Activated CD8-positive, alpha-beta T cell treated with anti-CD3 and anti-CD28 coated beads, Interleukin-2, amount 10 ng/mL, durations not matched to agents 7 days and 5 days (primary cell): ENCODE measurements at regions not wholly inside any gene's neighbourhood (a gene's known extent, or its start where the extent isn't known, plus 50 kb on each side); places are given as distances from the start of the nearest gene placed in this dataset.

Experiments
- ATAC-seq: fragments of 150-1000 bp; cut with Tn5 transposase; one replicate; pipeline ENCODE4 v1.10.0; 2021; ENCODE audit warnings: moderate library complexity
- CTCF ChIA-PET: fragments of 350-600 bp; sonication (Branson Sonifier 250); formaldehyde crosslinking; loops from one replicate; lab custom pipeline; 2021; ENCODE audit warnings: antibody characterized with exemption; lab: Charles Lee
- POLR2A ChIA-PET: fragments of 350-600 bp; sonication (Branson Sonifier 250); formaldehyde crosslinking; loops from one replicate; lab custom pipeline; 2021; ENCODE audit warnings: antibody characterized with exemption; lab: Charles Lee
- DNase-seq: peaks from one replicate; pipeline ENCODE4 v3.0.0-alpha.2; 2020
- H3K27ac Mint-ChIP-seq: one replicate; pipeline ENCODE4 v1.8.0; 2021; ENCODE audit warnings: mild to moderate bottlenecking, mixed read lengths
- H3K27me3 Mint-ChIP-seq: one replicate; pipeline ENCODE4 v1.8.0; 2021; ENCODE audit warnings: low read depth, mixed read lengths
- H3K36me3 Mint-ChIP-seq: one replicate; pipeline ENCODE4 v1.8.0; 2021; ENCODE audit warnings: low read depth, mixed read lengths
- H3K4me1 Mint-ChIP-seq: one replicate; pipeline ENCODE4 v1.8.0; 2021; ENCODE audit warnings: low read depth, mixed read lengths
- H3K4me3 Mint-ChIP-seq: one replicate; pipeline ENCODE4 v1.8.0; 2021; ENCODE audit warnings: mild to moderate bottlenecking, mixed read lengths
- H3K9me3 Mint-ChIP-seq: one replicate; pipeline ENCODE4 v1.8.0; 2022; ENCODE audit warnings: mixed read lengths; ENCODE audit not compliant: insufficient read depth

DNA sequence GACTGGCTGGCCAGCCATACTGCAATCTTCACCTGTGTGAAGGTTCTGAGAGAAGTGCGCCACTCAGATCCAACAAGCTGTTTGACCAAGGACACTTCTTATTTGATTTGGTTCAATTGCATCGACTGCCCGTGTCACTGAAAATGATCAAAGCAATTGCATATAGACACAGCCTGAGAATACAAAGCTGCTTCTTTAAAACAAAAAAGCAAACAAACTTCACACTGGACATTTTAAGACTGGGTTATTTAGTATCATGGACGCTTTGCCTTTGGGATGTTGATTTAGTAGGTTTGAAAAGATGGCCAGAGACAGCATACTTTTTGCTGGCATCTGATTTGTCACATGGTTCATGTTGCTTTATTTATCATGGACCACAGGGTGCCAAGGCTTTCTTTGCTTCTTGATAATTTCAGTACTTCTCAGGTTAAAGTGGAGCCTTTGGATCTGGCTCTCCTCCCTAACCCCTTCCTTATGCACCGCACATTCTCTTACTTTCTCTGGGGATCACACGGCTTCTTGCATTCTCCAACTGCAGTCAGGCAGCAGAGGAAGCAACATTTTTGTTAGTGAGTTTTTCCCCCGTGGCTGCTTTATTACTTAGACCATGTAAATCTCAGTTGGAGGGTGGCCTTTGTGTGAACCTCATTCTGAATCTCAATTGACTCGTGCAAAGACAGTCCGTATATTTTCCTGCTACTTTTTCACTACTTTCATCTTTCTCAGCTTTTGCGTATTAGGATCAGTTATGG is 151.0 kb downstream of the CD47 start:
- Mint-ChIP-seq H3K4me3 (no peak overlapping the region), H3K36me3 (no peaks in the 10 kb centered on the region), H3K27ac (no peak overlapping the region), H3K4me1 (peaks cover 20% of the 10 kb centered on the region), H3K27me3 (no peaks in the 10 kb centered on the region), H3K9me3 (no peaks in the 10 kb centered on the region)
- ATAC-seq: no peak
- DNase-seq: no peak
- POLR2A ChIA-PET: no interaction called here
- CTCF ChIA-PET: interaction anchor here (1.5 to 2.5 kb wide), 2 partner anchors 11 to 38 kb away, joined by 5 to 23 read pairs; no protein-coding TSS in a partner anchor

DNA sequence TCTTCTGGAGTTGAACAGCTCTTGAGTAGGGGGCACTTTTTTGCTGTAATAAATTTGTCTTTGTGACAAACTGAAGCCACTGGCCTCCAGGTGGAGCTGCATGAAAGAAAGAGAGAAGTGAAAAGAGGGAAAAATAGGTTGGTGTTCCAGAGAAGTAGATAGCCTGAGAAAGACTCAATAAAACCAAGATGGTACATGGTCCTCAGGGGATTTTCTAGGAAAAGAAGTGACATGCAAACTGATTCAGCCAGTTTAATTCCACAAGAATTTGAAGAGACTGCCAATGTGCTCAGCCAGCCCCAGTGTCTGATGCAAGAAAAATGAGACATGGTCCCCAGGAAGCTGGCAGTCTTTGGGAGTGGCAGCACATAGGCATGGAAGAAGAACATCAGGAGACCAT is 152.7 kb downstream of the CD47 start:
- Mint-ChIP-seq H3K9me3 (peaks cover 4% of the 10 kb centered on the region), H3K4me3 (no peak overlapping the region), H3K27me3 (no peaks in the 10 kb centered on the region), H3K4me1 (peaks cover 17% of the 10 kb centered on the region), H3K36me3 (no peaks in the 10 kb centered on the region), H3K27ac (no peak overlapping the region)
- POLR2A ChIA-PET: no interaction called here
- CTCF ChIA-PET: interaction anchor here (0.7 to 2.5 kb wide), 15 partner anchors 10 to 540 kb away, joined by 3 to 23 read pairs (median 3); no protein-coding TSS in a partner anchor
- ATAC-seq: no peak
- DNase-seq: peak; percentile 31

DNA sequence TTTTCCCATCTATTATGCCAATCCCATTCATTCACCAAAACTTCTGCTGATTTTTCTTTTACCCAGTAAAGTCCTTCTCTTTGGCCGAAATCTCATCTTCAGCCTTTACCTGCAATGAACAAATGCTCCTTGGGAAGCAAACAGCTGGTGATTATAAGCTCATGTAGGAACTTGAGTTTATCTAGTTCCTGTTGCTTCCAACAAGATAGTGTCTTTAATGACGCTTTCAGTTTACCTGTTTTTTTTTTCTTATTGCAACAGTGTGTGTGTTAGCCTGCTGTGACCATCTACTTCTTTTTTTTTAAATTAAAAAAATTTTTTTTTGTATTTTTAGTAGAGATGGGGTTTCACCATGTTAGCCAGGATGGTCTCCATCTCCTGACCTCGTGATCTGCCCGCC is 156.0 kb downstream of the CD47 start:
- ChIA-PET CTCF (interaction anchor here (1.4 kb wide), 1 partner anchor 9 kb away, joined by 3 read pairs; no protein-coding TSS in a partner anchor), POLR2A (no interaction called here)
- H3K27ac Mint-ChIP-seq: no peak overlapping the region
- no peaks in the 10 kb centered on the region for H3K27me3 Mint-ChIP-seq
- DNase-seq (no peak), ATAC-seq (no peak)
- no peaks in the 10 kb centered on the region for H3K36me3 Mint-ChIP-seq
- no peak overlapping the region for H3K4me3 Mint-ChIP-seq
- no peaks in the 10 kb centered on the region for H3K4me1 Mint-ChIP-seq
- peaks cover 4% of the 10 kb centered on the region for H3K9me3 Mint-ChIP-seq

DNA sequence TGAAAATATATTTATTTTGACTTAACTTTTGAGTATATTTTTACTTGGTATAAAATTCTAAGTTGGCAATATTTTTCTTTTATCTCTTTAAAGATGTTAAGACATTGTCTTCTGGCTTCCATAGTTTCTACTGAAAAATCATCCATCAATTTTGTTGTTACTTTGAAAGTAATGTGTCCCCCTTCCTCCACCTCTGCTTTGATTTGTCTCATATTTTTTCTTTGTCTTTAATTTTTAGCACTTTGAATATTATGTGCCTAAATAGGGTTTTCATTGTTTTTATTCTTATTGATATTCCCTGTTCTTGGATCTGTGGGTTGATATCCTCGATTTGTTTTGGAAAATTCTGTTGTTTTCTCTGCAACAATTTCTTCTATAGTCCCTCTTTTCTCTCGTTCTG is 157.4 kb downstream of the CD47 start:
- no peak for ATAC-seq
- ChIA-PET POLR2A (no interaction called here), CTCF (no interaction called here)
- H3K27me3 Mint-ChIP-seq: no peaks in the 10 kb centered on the region
- H3K27ac Mint-ChIP-seq: no peak overlapping the region
- H3K4me1 Mint-ChIP-seq: no peaks in the 10 kb centered on the region
- peaks cover 4% of the 10 kb centered on the region for H3K9me3 Mint-ChIP-seq
- no peaks in the 10 kb centered on the region for H3K36me3 Mint-ChIP-seq
- DNase-seq: no peak
- H3K4me3 Mint-ChIP-seq: no peak overlapping the region

DNA sequence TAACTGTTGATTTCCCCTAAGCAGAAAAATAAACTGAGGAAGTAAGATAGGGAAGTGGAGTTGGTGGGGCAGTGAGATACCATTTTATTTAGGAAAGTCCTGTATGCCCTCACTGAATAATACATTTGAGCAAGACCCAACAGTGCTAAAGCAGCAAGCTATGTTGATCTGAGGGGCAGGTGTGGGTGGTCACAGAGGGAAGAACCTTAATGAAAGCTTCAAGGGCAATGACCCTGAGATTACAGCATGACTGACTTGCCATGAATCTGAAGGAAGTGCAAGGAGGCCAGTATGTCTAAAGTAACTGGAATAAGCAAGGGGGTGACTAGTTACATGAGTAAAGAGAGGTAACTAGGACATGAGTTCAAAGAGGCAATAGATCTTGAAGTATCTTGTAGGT is 159.5 kb downstream of the CD47 start:
- H3K4me3 Mint-ChIP-seq: no peak overlapping the region
- no peak for ATAC-seq
- H3K27me3 Mint-ChIP-seq: peaks cover 8% of the 10 kb centered on the region
- ChIA-PET CTCF (no interaction called here), POLR2A (no interaction called here)
- no peak overlapping the region for H3K27ac Mint-ChIP-seq
- no peak for DNase-seq
- no peaks in the 10 kb centered on the region for H3K36me3 Mint-ChIP-seq
- H3K9me3 Mint-ChIP-seq: peaks cover 4% of the 10 kb centered on the region
- H3K4me1 Mint-ChIP-seq: peaks cover 13% of the 10 kb centered on the region

DNA sequence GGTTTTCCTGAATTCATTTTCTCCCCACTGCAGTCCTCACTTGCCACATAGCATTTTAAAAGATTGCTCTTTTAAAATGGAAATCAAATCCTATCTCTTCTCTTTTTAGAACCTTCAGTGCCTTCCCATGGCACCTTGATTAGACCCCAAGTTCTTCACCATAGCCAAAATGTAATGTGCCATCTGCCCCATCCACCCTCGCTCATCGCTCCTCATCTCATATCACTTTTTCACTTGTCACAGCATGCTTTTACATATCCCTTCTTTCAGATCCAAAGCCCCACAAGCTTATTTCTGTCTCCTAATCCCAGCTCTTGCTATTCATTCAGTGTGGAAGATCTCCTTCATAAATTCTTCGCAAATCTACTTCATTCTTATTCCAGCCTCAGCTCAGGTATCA is 161.7 kb downstream of the CD47 start:
- Mint-ChIP-seq H3K36me3 (no peaks in the 10 kb centered on the region), H3K9me3 (peaks cover 4% of the 10 kb centered on the region), H3K4me3 (no peak overlapping the region), H3K27ac (no peak overlapping the region), H3K27me3 (peaks cover 8% of the 10 kb centered on the region), H3K4me1 (peaks cover 13% of the 10 kb centered on the region)
- DNase-seq: no peak
- ChIA-PET CTCF (interaction anchor here (1.7 to 3.7 kb wide), 5 partner anchors 10 to 172 kb away, joined by 7 to 23 read pairs (median 9); no protein-coding TSS in a partner anchor), POLR2A (no interaction called here)
- ATAC-seq: no peak

DNA sequence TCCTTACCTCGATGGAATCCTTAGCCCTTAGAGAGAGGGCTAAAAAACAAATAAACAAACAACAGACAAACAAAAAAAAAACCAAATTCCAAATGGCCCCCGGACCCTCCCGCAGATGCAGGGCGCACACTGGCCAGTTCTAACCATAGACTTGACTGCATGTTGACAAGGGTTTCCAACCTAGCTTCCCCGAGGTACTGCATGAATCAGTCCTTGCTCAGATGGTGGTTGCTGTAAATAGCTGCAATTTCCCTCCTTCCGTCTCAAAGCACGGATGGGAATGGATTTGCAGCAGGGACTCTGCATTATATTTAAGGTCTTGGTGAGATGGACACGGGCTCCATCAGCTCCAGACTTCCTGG is 162.8 kb downstream of the CD47 start:
- ATAC-seq (peak; percentile 45), DNase-seq (no peak)
- no peaks in the 10 kb centered on the region for H3K9me3 Mint-ChIP-seq
- peaks cover 13% of the 10 kb centered on the region for H3K4me1 Mint-ChIP-seq
- H3K27ac Mint-ChIP-seq: no peak overlapping the region
- POLR2A ChIA-PET: interaction anchor here (0.7 to 1.5 kb wide), 8 partner anchors 9 to 206 kb away, joined by 3 to 5 read pairs (median 3); no protein-coding TSS in a partner anchor
- CTCF ChIA-PET: interaction anchor here (0.6 to 3.7 kb wide), 77 partner anchors 8 to 691 kb away, joined by 3 to 23 read pairs (median 4); no protein-coding TSS in a partner anchor
- no peaks in the 10 kb centered on the region for H3K36me3 Mint-ChIP-seq
- H3K27me3 Mint-ChIP-seq: peaks cover 10% of the 10 kb centered on the region
- peak overlapping the region; percentile 78 for H3K4me3 Mint-ChIP-seq

DNA sequence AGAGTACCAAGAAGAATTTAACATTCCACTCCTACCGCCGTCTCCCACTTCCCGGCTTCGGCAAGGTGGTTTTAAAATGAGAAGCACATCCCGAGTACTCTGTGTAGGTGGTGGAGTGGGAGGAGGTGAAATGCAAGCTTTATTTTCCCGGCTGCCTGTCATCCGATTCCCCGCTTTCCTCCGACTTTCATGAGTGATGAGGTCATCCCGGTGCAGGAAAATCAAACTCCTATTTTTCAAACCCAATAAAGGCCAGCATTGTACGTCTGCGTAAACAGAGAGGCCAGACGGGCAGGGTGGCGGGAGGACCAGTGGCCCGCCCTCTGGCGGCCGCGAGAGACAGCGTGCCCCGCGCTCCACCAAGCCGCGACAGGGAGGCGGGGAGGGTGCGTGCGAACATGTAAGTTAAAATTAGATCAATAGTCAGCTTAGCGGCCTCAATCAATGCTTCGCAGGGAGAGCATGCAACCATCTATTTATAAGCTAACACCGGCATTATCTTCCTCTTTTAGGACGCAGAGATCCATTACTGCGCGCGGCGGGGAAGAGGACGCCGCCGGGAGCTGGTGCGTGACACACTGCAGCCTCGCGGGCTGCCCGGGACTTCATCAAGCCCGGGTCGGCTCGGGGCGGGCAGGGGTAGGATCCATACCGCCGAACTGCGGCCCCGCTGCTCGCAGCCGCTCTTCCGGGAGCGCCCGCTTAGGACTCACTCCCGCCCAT is 163.3 kb downstream of the CD47 start:
- POLR2A ChIA-PET: interaction anchor here (0.7 to 1.5 kb wide), 8 partner anchors 10 to 206 kb away, joined by 3 to 5 read pairs (median 3); no protein-coding TSS in a partner anchor

DNA sequence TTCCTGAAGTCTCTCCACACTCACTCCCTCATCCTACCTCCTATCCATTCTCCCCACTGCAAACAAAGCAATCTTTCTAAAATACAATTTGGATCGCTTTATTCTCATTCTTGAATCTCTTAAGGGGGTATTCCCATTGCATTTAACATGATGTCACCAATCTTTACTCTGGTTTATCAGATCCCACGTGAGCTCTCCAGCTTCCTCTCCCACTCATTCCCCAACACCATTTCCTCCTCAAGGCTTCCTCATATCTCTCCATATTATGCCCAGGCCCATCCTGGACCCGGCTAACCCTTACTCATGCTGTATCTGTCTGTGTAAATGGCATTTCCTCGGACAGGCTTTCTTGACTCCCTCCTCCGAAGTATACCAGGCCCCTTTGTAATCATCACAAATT is 165.0 kb downstream of the CD47 start:
- no peak for ATAC-seq
- Mint-ChIP-seq H3K27ac (no peak overlapping the region), H3K9me3 (no peaks in the 10 kb centered on the region), H3K4me3 (no peak overlapping the region), H3K27me3 (peaks cover 13% of the 10 kb centered on the region), H3K4me1 (peaks cover 13% of the 10 kb centered on the region), H3K36me3 (no peaks in the 10 kb centered on the region)
- ChIA-PET POLR2A (no interaction called here), CTCF (interaction anchor here (1.0 to 2.8 kb wide), 6 partner anchors 9 to 250 kb away, joined by 3 to 18 read pairs (median 4); no protein-coding TSS in a partner anchor)
- no peak for DNase-seq

More for the DNA sequence above, 163.3 kb downstream of the CD47 start:
- ATAC-seq (peak; percentile 99), DNase-seq (peak; percentile 77)
- CTCF ChIA-PET: interaction anchor here (0.6 to 3.7 kb wide), 77 partner anchors 8 to 691 kb away, joined by 3 to 23 read pairs (median 4); no protein-coding TSS in a partner anchor
- no peak overlapping the region for H3K27ac Mint-ChIP-seq
- no peaks in the 10 kb centered on the region for H3K36me3 Mint-ChIP-seq
- no peaks in the 10 kb centered on the region for H3K9me3 Mint-ChIP-seq
- peak overlapping the region; percentile 78 for H3K4me3 Mint-ChIP-seq
- H3K4me1 Mint-ChIP-seq: peaks cover 13% of the 10 kb centered on the region
- peaks cover 10% of the 10 kb centered on the region for H3K27me3 Mint-ChIP-seq

DNA sequence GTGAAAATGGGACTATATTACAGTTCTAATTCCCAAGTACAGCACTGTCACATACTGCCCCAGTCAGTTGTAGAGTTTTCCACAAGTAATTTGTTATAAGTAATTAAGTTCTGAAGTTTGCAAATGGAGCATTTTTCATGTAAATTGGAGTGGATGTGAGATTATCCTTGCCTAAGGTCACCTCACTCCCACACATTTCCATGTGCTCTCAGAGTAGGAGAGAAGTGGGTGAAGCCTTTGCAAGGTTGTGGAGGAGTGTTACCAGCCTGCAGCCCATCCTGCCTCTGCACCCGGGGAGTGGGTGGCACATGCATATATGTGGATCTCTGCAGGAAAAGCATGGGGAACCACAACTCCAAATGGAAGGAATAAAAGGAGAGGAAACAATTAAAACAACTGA is 169.8 kb downstream of the CD47 start:
- DNase-seq (no peak), ATAC-seq (no peak)
- CTCF ChIA-PET: no interaction called here
- Mint-ChIP-seq H3K9me3 (no peaks in the 10 kb centered on the region), H3K4me1 (no peaks in the 10 kb centered on the region), H3K27me3 (peaks cover 19% of the 10 kb centered on the region), H3K27ac (no peak overlapping the region), H3K36me3 (no peaks in the 10 kb centered on the region), H3K4me3 (no peak overlapping the region)
- POLR2A ChIA-PET: no interaction called here

DNA sequence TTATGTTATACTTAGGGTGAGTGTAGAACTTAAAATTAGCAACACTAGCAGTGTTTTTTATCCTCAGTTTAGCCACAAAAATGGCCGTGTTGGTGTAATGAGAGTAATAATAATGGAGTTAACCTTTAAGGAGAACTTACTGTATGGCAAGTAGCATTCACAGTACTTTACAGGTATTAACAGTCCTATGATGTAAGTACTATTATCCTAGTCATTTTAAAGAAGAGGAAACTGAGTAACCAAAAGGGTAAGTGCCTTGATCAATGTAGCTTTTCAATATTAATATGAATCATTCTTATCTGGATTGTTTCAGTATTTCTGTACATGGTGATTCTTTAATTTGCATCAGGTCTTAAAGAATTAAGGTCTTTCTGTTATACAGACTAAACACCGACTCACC is 170.3 kb downstream of the CD47 start:
- no peak for DNase-seq
- no peak for ATAC-seq
- peaks cover 22% of the 10 kb centered on the region for H3K27me3 Mint-ChIP-seq
- H3K9me3 Mint-ChIP-seq: no peaks in the 10 kb centered on the region
- no peaks in the 10 kb centered on the region for H3K36me3 Mint-ChIP-seq
- CTCF ChIA-PET: interaction anchor here (1.7 kb wide), 1 partner anchor 7 kb away, joined by 8 read pairs; no protein-coding TSS in a partner anchor
- POLR2A ChIA-PET: no interaction called here
- no peak overlapping the region for H3K27ac Mint-ChIP-seq
- no peak overlapping the region for H3K4me3 Mint-ChIP-seq
- no peaks in the 10 kb centered on the region for H3K4me1 Mint-ChIP-seq
